Gastrocnemius medialis (tissue), 4 donors: ENCODE measurements at regions not wholly inside any gene's neighbourhood (a gene's known extent, or its start where the extent isn't known, plus 50 kb on each side); places are given as distances from the start of the nearest gene placed in this dataset.
A peak's percentile ranks its signal among the peaks of the same experiment; 100 is the strongest.

Experiments used
- ATAC-seq, 2 donors: fragments of 150-250 bp; one replicate each; pipeline ENCODE4 v1.9.1; 2016
- DNase-seq, 2 donors: peaks; one replicate each; pipeline ENCODE4 v3.0.0-alpha.2; 2019
- H3K27ac ChIP-seq, 4 donors: fragments of 200-600 bp; sonication (generic); 1 replicate in 1 of 4; 2 replicates in 3 of 4; pipeline ENCODE4 v1.5.1; 2016 to 2018; ENCODE audit warnings: mild to moderate bottlenecking in 2 of 4, moderate library complexity in 1 of 4
- H3K27me3 ChIP-seq, 3 donors: fragments of 200-600 bp; sonication (generic) in 2 of 3; 1 replicate in 1 of 3; 2 replicates in 2 of 3; pipeline versions ENCODE4 v1.5.1 to v1.6.0; 2016 to 2019; ENCODE audit warnings: mild to moderate bottlenecking in 1 of 3, moderate library complexity in 1 of 3
- H3K36me3 ChIP-seq, 2 donors: fragments of 200-600 bp; sonication (generic) in 1 of 2; one replicate each; pipeline ENCODE4 v1.5.1; 2017 to 2018
- H3K4me1 ChIP-seq, 2 donors: fragments of 200-600 bp; sonication (generic) in 1 of 2; one replicate each; pipeline ENCODE4 v1.5.1; 2016 to 2017; ENCODE audit warnings: mild to moderate bottlenecking in 2 of 2
- H3K4me3 ChIP-seq, 4 donors: fragments of 200-600 bp; sonication (generic) in 3 of 4; 1 replicate in 1 of 4; 2 replicates in 3 of 4; pipeline ENCODE4 v1.5.1; 2016 to 2019; ENCODE audit warnings: mild to moderate bottlenecking in 2 of 4
- H3K9me3 ChIP-seq, 3 donors: fragments of 200-600 bp; sonication (generic) in 2 of 3; 1 replicate in 1 of 3; 2 replicates in 2 of 3; pipeline ENCODE4 v1.5.1; 2016 to 2019
- CTCF ChIP-seq, 5 experiments: fragments of 450-650 bp in 3 of 5; fragments of 200-600 bp in 2 of 5; sonication (generic) in 2 of 5; IDR thresholded peaks in 4 of 5; conservative IDR thresholded peaks in 1 of 5; 1 replicate in 4 of 5; 2 replicates in 1 of 5; pipeline ENCODE4 v1.5.1; 2016 to 2019; ENCODE audit warnings: antibody characterized with exemption in 5 of 5, mild to moderate bottlenecking in 3 of 5, moderate library complexity in 3 of 5
- POLR2A ChIP-seq, 2 donors: fragments of 450-650 bp; IDR thresholded peaks; one replicate each; pipeline ENCODE4 v1.6.1; 2017; ENCODE audit warnings: antibody characterized with exemption in 2 of 2, mild to moderate bottlenecking in 2 of 2, moderate library complexity in 2 of 2
- in situ Hi-C, 4 donors: fragments of 200-750 bp; cut with MboI; loops; one replicate each; pipeline versions ENCODE4 v1.15.0 to v1.8.0; 2017; ENCODE audit warnings: low sequenced_read_pairs in 4 of 4
- intact Hi-C: fragments of 100-400 bp; cut with DNase I; formaldehyde crosslinking; loops from one replicate; pipeline ENCODE4 v1.15.1; 2023; ENCODE audit warnings: low total_unique reads

- Histone ChIP-seq H3K27me3 (peaks cover 0 to 11% (median 0%) of the 10 kb centered on the region in 3 donors), H3K36me3 (no peaks in the 10 kb centered on the region), H3K4me1 (no peaks in the 10 kb centered on the region), H3K9me3 (no peaks in the 10 kb centered on the region), H3K4me3 (no peak overlapping the region), H3K27ac (no peak overlapping the region)
- DNase-seq, result peak in 1 of 2 donors; percentile 25
- ATAC-seq, result peak in 1 of 2 donors; percentile 41
- in situ Hi-C loops, result loop anchor here in 1 of 4 donors (25.0 kb wide), 1 partner anchor 102 kb away; the partner anchor contains the start of gene RIPK4
- TF ChIP-seq CTCF (IDR thresholded peaks at IDR 0.05 in 4 of 5, conservative IDR thresholded peaks at IDR 0.05 in 1 of 5), result no peak
- TF ChIP-seq POLR2A (IDR thresholded peaks at IDR 0.05), result no peak
- intact Hi-C loops, result no loop called here
These were observed 106.9 kb downstream of the RIPK4 start for GRCh38 chr21:41659791-41660560.

GRCh38 chr21:41656946-41657525, 109.8 kb downstream of the RIPK4 start:
- DNase-seq (no peak), ATAC-seq (no peak)
- in situ Hi-C loops, result loop anchor here in 1 of 4 donors (25.0 kb wide), 1 partner anchor 105 kb away; the partner anchor contains the start of gene RIPK4
- Histone ChIP-seq H3K36me3 (no peaks in the 10 kb centered on the region), H3K27me3 (peaks cover 0 to 3% (median 0%) of the 10 kb centered on the region in 3 donors), H3K4me3 (no peak overlapping the region), H3K9me3 (no peaks in the 10 kb centered on the region), H3K4me1 (no peaks in the 10 kb centered on the region), H3K27ac (no peak overlapping the region)
- intact Hi-C loops, result no loop called here
- no peak for TF ChIP-seq CTCF (IDR thresholded peaks at IDR 0.05 in 4 of 5, conservative IDR thresholded peaks at IDR 0.05 in 1 of 5)
- no peak for TF ChIP-seq POLR2A (IDR thresholded peaks at IDR 0.05)

- no peak overlapping the region for H3K27ac ChIP-seq
- no peaks in the 10 kb centered on the region for H3K36me3 ChIP-seq
- H3K4me3 ChIP-seq, result no peak overlapping the region
- ATAC-seq (no peak), DNase-seq (no peak)
- no peaks in the 10 kb centered on the region for H3K9me3 ChIP-seq
- in situ Hi-C loops (loop anchor here in 1 of 4 donors (25.0 kb wide), 1 partner anchor 107 kb away; the partner anchor contains the start of gene RIPK4), intact Hi-C loops (no loop called here)
- H3K4me1 ChIP-seq, result no peaks in the 10 kb centered on the region
- peaks cover 0 to 3% (median 0%) of the 10 kb centered on the region in 3 donors for H3K27me3 ChIP-seq
- TF ChIP-seq POLR2A (IDR thresholded peaks at IDR 0.05) (no peak), CTCF (IDR thresholded peaks at IDR 0.05 in 4 of 5, conservative IDR thresholded peaks at IDR 0.05 in 1 of 5) (no peak)
These were observed 111.6 kb downstream of the RIPK4 start for GRCh38 chr21:41655259-41655658.

GRCh38 chr21:41653954-41654491, 112.8 kb downstream of the RIPK4 start:
- no peak for DNase-seq
- no peaks in the 10 kb centered on the region for H3K36me3 ChIP-seq
- no peaks in the 10 kb centered on the region for H3K9me3 ChIP-seq
- no peak overlapping the region for H3K4me3 ChIP-seq
- H3K27ac ChIP-seq, result no peak overlapping the region
- peak; percentile 46 to 65 for ATAC-seq
- no peaks in the 10 kb centered on the region for H3K4me1 ChIP-seq
- in situ Hi-C loops, result loop anchor here in 1 of 4 donors (25.0 kb wide), 1 partner anchor 108 kb away; the partner anchor contains the start of gene RIPK4
- intact Hi-C loops, result no loop called here
- TF ChIP-seq POLR2A (IDR thresholded peaks at IDR 0.05) (no peak), CTCF (IDR thresholded peaks at IDR 0.05 in 4 of 5, conservative IDR thresholded peaks at IDR 0.05 in 1 of 5) (no peak)
- H3K27me3 ChIP-seq, result no peaks in the 10 kb centered on the region
